Stomach smooth muscle (tissue), 2 donors: ENCODE measurements at regions not wholly inside any gene's neighbourhood (a gene's known extent, or its start where the extent isn't known, plus 50 kb on each side); places are given as distances from the start of the nearest gene placed in this dataset.

ENCODE experiments used
- H3K27ac ChIP-seq: one replicate; pipeline ENCODE4 v1.7.0; 2013; ENCODE audit warnings: mild to moderate bottlenecking, low read length, inconsistent platforms
- H3K27me3 ChIP-seq, 2 donors: one replicate each; pipeline ENCODE4 v1.7.0; 2013; ENCODE audit warnings: low read length in 2 of 2; ENCODE audit not compliant: insufficient read depth in 2 of 2, control insufficient read depth in 1 of 2
- H3K36me3 ChIP-seq, 2 donors: one replicate each; pipeline ENCODE4 v1.7.0; 2013; ENCODE audit warnings: low read length in 2 of 2; ENCODE audit not compliant: control insufficient read depth in 2 of 2, insufficient read depth in 2 of 2
- H3K4me1 ChIP-seq: one replicate; pipeline ENCODE4 v1.7.0; 2013; ENCODE audit warnings: low read length; ENCODE audit not compliant: control insufficient read depth, insufficient read depth
- H3K4me3 ChIP-seq, 2 donors: one replicate each; pipeline ENCODE4 v1.7.0; 2013; ENCODE audit warnings: low read length in 2 of 2
- H3K9ac ChIP-seq, 2 donors: one replicate each; pipeline ENCODE4 v1.7.0; 2013; ENCODE audit warnings: low read length in 2 of 2, mild to moderate bottlenecking in 1 of 2
- H3K9me3 ChIP-seq, 2 donors: one replicate each; pipeline ENCODE4 v1.7.0; 2013; ENCODE audit warnings: low read length in 2 of 2; ENCODE audit not compliant: control insufficient read depth in 2 of 2
- donor health status: healthy.
- donor health status: Pancreatic carcinoma.

DNA sequence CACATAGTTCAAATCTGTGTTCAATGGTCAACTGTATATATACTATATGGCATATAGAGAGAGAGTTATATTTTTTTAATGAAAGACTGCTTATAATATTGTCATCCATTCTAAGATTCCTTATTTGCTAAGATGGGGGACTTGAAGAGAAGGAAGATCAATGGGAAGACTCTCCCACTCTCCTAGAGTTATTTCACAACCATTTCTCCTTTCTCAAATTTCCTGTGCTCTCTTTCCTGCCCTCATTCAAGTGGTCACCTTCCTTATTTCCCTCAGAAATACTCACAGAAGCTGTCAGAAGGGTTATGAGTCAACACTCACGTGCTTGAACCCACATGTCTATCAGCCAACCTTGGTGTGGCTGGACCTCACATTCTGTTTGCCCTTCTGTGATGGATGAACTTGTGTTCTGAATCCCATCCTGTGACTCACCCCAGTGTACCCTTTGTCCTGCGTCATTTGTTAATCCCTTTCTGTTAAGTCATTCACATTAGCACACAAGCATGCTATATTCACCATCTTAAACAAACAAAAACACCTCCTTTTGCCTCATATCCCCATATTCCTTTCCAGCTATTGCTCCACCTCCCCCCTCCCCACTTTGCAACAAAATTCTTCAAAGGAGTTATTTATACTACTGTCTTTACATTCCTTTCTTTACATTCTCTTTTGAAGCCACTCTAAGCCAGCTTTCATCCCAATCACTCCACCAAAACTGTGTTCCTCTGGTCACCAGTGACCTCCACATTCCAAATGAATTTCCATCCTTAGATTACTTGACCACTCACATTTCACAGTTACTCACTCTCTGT, 279.3 kb upstream of the TCF21 start:
- no peaks in the 10 kb centered on the region for H3K9me3 ChIP-seq
- H3K4me1 ChIP-seq, result no peaks in the 10 kb centered on the region
- H3K27ac ChIP-seq, result no peak overlapping the region
- no peaks in the 10 kb centered on the region for H3K27me3 ChIP-seq
- H3K9ac ChIP-seq, result no peak overlapping the region
- no peak overlapping the region for H3K4me3 ChIP-seq
- no peaks in the 10 kb centered on the region for H3K36me3 ChIP-seq

DNA sequence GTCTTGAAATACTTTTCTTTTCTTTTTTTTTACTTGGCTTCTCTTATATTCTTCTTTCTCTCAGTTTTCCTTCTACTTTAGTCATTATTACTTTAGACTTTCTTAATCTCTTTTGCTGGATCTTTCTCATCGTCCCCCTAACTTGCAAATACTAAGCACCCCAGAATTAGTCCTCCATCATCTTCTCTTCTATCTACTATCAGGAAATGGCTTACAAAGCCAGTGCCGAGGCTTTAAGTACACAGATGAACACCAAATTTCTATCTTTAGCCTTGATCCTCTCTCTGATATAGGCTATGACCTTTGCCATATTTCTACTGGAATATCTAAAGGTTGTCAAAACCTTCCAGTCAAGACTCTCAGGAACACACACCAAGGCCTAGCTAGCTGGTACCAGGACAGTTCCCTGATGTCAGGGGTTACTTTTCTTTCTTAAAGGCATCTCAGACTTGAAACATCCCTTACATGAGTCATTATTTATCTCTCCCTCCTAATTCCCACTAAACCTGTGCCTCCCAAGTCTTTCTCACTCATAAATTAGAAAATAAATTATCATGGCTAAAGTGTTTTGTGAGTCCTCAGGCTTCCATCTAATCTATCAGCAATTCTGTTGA, 278.6 kb upstream of the TCF21 start:
- no peaks in the 10 kb centered on the region for H3K36me3 ChIP-seq
- no peaks in the 10 kb centered on the region for H3K4me1 ChIP-seq
- no peak overlapping the region for H3K4me3 ChIP-seq
- H3K9ac ChIP-seq, result no peak overlapping the region
- no peak overlapping the region for H3K27ac ChIP-seq
- H3K27me3 ChIP-seq, result no peaks in the 10 kb centered on the region
- no peaks in the 10 kb centered on the region for H3K9me3 ChIP-seq

DNA sequence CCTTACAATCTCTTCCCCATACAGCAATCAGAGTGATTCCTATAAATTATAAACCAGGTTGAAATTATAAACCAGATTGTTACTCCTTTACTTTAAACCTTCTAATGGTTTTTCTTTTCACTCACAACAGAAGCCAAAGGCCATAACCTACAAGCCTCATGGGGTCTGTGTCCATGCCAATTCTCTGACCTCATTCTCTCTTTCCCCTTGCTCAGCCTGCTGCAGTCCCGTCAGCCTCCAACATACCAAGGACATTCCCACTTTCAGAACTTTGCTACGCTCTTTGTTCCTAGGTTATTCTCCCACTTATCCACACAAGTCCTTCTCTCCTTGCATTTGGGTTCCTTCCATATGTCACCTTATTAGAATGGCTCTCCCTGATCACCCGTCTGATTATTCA, 277.9 kb upstream of the TCF21 start:
- no peak overlapping the region for H3K4me3 ChIP-seq
- H3K36me3 ChIP-seq, result no peaks in the 10 kb centered on the region
- no peak overlapping the region for H3K9ac ChIP-seq
- no peak overlapping the region for H3K27ac ChIP-seq
- no peaks in the 10 kb centered on the region for H3K27me3 ChIP-seq
- no peaks in the 10 kb centered on the region for H3K4me1 ChIP-seq
- no peaks in the 10 kb centered on the region for H3K9me3 ChIP-seq

DNA sequence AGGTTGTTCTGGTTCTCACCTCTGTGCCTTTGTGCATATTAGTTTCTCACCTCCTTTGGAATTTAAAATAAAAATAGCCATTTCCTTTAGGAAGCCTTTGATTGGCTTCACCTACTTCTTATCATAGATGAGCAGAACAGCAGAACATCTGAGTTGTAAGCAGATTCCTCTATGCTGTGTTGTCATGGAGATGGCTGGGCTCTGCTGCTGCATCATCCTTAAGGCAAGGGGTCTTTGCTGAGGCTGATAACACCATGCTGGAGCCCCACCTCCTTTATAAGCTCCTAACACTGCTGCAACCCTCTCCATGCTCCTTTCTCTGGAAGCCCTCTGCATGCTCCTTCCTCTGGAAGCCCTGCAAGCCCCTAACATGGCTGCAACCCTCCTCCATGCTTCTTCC, 276.5 kb upstream of the TCF21 start:
- H3K27me3 ChIP-seq, result no peaks in the 10 kb centered on the region
- no peaks in the 10 kb centered on the region for H3K9me3 ChIP-seq
- no peaks in the 10 kb centered on the region for H3K36me3 ChIP-seq
- H3K4me3 ChIP-seq, result no peak overlapping the region
- H3K9ac ChIP-seq, result no peak overlapping the region
- no peaks in the 10 kb centered on the region for H3K4me1 ChIP-seq
- H3K27ac ChIP-seq, result no peak overlapping the region

DNA sequence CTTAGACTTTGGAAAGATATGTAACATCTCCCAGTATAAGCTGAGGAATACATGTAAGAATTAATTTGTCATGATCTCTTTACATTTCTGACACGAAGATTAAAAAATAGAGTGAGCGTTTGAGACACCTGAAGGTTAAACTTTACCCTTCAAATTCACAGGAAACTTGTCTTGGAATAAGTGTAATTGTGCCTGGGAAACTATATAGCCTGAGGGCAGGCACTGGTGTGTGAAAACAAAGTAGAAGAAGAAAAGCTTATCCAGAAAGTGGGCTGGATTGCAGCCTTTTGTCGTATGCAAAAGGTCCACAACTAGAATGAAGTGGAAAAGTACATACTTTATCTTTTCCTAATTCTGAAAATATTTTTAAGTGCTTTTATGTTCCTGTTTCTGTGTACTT, 275.7 kb upstream of the TCF21 start:
- H3K27me3 ChIP-seq, result no peaks in the 10 kb centered on the region
- H3K27ac ChIP-seq, result no peak overlapping the region
- no peaks in the 10 kb centered on the region for H3K4me1 ChIP-seq
- no peak overlapping the region for H3K9ac ChIP-seq
- H3K36me3 ChIP-seq, result no peaks in the 10 kb centered on the region
- H3K4me3 ChIP-seq, result no peak overlapping the region
- no peaks in the 10 kb centered on the region for H3K9me3 ChIP-seq

DNA sequence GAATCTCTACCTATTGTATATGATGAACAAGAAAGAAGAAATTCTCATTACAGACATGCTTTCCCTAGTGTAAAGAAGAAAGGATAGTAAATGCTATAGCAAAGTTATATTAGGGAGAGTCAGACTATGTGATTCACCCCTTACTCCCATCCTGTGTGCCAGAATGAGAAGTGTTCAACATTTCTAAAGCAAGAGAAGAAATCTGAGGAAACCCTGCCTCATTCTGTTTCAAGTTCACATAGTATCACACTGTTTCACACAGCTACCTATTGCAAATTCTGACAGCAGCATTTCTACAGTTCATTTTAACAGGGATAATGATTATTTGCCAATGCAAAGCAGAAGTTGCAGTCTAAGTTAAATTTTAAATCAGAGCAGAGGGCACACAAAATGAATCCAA, 267.2 kb upstream of the TCF21 start:
- Histone ChIP-seq H3K4me3 (no peak overlapping the region), H3K9ac (no peak overlapping the region), H3K27me3 (no peaks in the 10 kb centered on the region), H3K9me3 (no peaks in the 10 kb centered on the region), H3K27ac (no peak overlapping the region), H3K4me1 (no peaks in the 10 kb centered on the region), H3K36me3 (no peaks in the 10 kb centered on the region)

DNA sequence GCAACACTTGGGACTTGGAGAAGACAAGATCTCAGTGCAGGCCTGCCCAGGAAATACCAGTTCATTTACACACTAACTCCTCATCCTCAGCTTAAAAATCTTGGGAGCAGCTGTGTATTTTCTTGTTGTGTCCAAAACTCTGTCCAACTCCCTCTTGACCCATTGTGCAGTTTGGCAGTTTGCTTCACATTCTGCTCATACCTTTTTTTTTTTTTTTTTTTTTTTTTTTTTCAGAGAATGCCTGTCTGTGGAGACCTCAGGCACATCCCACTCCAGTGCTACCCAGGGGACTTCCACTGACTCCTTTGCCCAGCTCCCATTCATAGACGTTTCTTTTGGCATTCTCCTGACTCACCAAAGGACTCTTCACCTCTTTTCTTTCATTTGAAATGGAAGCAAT, 265.8 kb upstream of the TCF21 start:
- no peak overlapping the region for H3K27ac ChIP-seq
- no peak overlapping the region for H3K4me3 ChIP-seq
- no peaks in the 10 kb centered on the region for H3K27me3 ChIP-seq
- no peaks in the 10 kb centered on the region for H3K9me3 ChIP-seq
- H3K4me1 ChIP-seq, result no peaks in the 10 kb centered on the region
- H3K36me3 ChIP-seq, result no peaks in the 10 kb centered on the region
- H3K9ac ChIP-seq, result no peak overlapping the region

DNA sequence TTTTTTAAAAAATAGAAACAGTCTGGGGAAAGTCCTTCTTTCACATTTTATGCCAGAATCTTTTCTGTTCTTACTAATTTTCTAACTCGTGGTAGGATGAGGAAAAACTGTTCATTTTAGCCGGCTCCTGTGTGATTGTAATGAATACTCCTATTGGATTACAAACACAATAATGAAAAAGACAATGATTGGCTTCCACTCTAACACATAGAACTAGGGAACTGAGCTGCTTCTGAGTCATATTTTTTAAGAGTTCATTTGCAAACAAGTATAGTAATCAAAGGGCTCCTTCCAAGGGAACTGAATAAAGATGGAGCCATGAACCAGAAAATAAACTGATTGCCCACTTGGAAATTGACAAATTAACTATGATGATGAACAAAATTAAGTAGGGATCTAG, 265.3 kb upstream of the TCF21 start:
- H3K4me1 ChIP-seq, result no peaks in the 10 kb centered on the region
- no peak overlapping the region for H3K4me3 ChIP-seq
- no peak overlapping the region for H3K27ac ChIP-seq
- no peaks in the 10 kb centered on the region for H3K27me3 ChIP-seq
- no peak overlapping the region for H3K9ac ChIP-seq
- no peaks in the 10 kb centered on the region for H3K36me3 ChIP-seq
- no peaks in the 10 kb centered on the region for H3K9me3 ChIP-seq

DNA sequence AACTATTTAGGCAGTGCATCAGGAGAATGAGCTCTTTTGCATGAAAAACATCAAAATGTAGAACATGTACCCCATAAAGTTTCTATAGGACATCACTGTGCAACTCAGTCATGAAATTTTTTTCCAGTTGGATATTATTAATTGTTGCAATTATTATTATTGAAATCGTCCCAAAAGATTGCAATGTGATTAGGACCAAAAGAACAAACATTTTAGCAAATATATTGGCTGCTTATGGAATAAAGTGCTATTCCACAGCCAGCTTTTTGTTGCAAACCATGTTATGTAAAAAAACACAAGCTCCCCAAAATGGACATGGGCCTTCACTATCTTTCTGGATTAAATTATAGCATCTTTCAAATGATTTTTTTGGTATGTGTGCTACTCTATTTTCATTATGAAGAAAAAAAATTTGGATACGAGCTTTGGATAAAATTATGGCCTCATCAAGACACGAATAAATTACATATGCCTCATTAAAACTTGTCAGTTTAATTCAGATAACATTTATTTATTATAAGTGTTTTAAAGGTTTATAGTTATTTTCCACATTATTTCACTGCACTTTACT, 262.7 kb upstream of the TCF21 start:
- Histone ChIP-seq H3K27ac (no peak overlapping the region), H3K9me3 (no peaks in the 10 kb centered on the region), H3K27me3 (no peaks in the 10 kb centered on the region), H3K4me3 (no peak overlapping the region), H3K4me1 (no peaks in the 10 kb centered on the region), H3K9ac (no peak overlapping the region), H3K36me3 (no peaks in the 10 kb centered on the region)

DNA sequence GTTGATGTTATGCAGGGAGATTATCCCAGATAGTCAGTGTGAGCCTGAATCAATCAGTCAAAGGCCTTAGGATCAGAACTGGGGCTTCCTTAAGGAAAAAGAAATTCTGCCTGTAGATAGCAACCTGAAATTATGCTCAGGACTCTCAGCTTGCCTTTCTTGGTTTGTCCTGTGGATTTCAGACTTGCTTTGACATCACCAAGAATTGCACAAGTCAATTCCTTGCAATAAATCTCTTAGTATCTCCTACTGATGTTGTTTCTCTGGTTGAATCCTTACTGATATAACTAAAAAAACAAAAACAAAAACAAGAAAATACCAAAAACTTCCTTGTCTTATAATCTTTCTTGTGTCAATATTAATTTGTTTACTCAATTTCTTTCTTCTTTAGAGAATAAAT, 258.9 kb upstream of the TCF21 start:
- no peak overlapping the region for H3K27ac ChIP-seq
- no peak overlapping the region for H3K9ac ChIP-seq
- H3K9me3 ChIP-seq, result no peaks in the 10 kb centered on the region
- no peak overlapping the region for H3K4me3 ChIP-seq
- H3K4me1 ChIP-seq, result no peaks in the 10 kb centered on the region
- H3K36me3 ChIP-seq, result no peaks in the 10 kb centered on the region
- H3K27me3 ChIP-seq, result no peaks in the 10 kb centered on the region

DNA sequence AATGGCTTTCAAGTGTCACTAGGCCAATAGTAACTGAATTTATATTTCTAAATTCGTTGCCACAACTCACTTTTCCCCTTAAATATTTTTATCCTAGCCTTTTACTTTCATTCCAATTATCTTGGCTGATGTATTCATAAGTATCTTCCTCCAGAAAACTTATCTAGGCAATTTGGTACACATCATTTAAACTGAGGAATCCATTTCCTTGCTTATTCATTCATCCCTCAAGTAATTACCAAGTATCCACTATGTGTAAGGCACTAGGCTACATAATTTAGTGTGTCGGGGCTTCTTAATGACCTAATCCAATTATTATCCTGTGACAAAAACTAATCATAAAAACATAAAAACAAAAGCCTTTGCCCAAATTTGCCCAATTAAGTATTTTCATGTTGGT, 258.3 kb upstream of the TCF21 start:
- no peak overlapping the region for H3K27ac ChIP-seq
- no peaks in the 10 kb centered on the region for H3K27me3 ChIP-seq
- no peaks in the 10 kb centered on the region for H3K9me3 ChIP-seq
- no peaks in the 10 kb centered on the region for H3K36me3 ChIP-seq
- no peak overlapping the region for H3K4me3 ChIP-seq
- no peaks in the 10 kb centered on the region for H3K4me1 ChIP-seq
- no peak overlapping the region for H3K9ac ChIP-seq
